Esophagus squamous epithelium (tissue), 4 donors: ENCODE measurements at regions not wholly inside any gene's neighbourhood (a gene's known extent, or its start where the extent isn't known, plus 50 kb on each side); places are given as distances from the start of the nearest gene placed in this dataset.

Source experiments
- POLR2A ChIP-seq, 4 donors: fragments of 450-650 bp; IDR thresholded peaks; one replicate each; pipeline ENCODE4 v1.6.1; 2017; ENCODE audit warnings: antibody characterized with exemption in 4 of 4, mild to moderate bottlenecking in 4 of 4, moderate library complexity in 3 of 4
- TF ChIP-seq, protein P1 (sequence below), 6 experiments: fragments of 450-650 bp in 4 of 6; fragments of 200-600 bp in 2 of 6; sonication (generic) in 2 of 6; IDR thresholded peaks; one replicate each; pipeline ENCODE4 v1.5.1; 2016 to 2019; ENCODE audit warnings: antibody characterized with exemption in 6 of 6, mild to moderate bottlenecking in 4 of 6, moderate library complexity in 4 of 6

GRCh38 chr3:27024493-27024892 is 344.7 kb downstream of the NEK10 start:
- TF ChIP-seq, protein P1, sequence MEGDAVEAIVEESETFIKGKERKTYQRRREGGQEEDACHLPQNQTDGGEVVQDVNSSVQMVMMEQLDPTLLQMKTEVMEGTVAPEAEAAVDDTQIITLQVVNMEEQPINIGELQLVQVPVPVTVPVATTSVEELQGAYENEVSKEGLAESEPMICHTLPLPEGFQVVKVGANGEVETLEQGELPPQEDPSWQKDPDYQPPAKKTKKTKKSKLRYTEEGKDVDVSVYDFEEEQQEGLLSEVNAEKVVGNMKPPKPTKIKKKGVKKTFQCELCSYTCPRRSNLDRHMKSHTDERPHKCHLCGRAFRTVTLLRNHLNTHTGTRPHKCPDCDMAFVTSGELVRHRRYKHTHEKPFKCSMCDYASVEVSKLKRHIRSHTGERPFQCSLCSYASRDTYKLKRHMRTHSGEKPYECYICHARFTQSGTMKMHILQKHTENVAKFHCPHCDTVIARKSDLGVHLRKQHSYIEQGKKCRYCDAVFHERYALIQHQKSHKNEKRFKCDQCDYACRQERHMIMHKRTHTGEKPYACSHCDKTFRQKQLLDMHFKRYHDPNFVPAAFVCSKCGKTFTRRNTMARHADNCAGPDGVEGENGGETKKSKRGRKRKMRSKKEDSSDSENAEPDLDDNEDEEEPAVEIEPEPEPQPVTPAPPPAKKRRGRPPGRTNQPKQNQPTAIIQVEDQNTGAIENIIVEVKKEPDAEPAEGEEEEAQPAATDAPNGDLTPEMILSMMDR (IDR thresholded peaks at IDR 0.05), result no peak
- no peak for TF ChIP-seq POLR2A (IDR thresholded peaks at IDR 0.05)
